Mucosa of stomach (tissue), 1 donor: ENCODE measurements at regions not wholly inside any gene's neighbourhood (a gene's known extent, or its start where the extent isn't known, plus 50 kb on each side); places are given as distances from the start of the nearest gene placed in this dataset.

Experiments
- H3K27me3 ChIP-seq: one replicate; pipeline ENCODE4 v1.7.0; 2013; ENCODE audit warnings: mild to moderate bottlenecking, low read length; ENCODE audit not compliant: control insufficient read depth, insufficient read depth
- H3K36me3 ChIP-seq: one replicate; pipeline ENCODE4 v1.7.0; 2013; ENCODE audit warnings: low read length; ENCODE audit not compliant: control insufficient read depth, insufficient read depth
- H3K4me1 ChIP-seq: one replicate; pipeline ENCODE4 v1.7.0; 2013; ENCODE audit warnings: mild to moderate bottlenecking, low read length; ENCODE audit not compliant: control insufficient read depth, insufficient read depth
- H3K4me3 ChIP-seq: one replicate; pipeline ENCODE4 v1.7.0; 2013; ENCODE audit warnings: low read length
- H3K9ac ChIP-seq: one replicate; pipeline ENCODE4 v1.7.0; 2013; ENCODE audit warnings: mild to moderate bottlenecking, low read length, moderate library complexity
- H3K9me3 ChIP-seq: one replicate; pipeline ENCODE4 v1.7.0; 2013; ENCODE audit warnings: mild to moderate bottlenecking, low read length, moderate library complexity; ENCODE audit not compliant: control insufficient read depth
- donor health status: Pancreatic carcinoma.

DNA sequence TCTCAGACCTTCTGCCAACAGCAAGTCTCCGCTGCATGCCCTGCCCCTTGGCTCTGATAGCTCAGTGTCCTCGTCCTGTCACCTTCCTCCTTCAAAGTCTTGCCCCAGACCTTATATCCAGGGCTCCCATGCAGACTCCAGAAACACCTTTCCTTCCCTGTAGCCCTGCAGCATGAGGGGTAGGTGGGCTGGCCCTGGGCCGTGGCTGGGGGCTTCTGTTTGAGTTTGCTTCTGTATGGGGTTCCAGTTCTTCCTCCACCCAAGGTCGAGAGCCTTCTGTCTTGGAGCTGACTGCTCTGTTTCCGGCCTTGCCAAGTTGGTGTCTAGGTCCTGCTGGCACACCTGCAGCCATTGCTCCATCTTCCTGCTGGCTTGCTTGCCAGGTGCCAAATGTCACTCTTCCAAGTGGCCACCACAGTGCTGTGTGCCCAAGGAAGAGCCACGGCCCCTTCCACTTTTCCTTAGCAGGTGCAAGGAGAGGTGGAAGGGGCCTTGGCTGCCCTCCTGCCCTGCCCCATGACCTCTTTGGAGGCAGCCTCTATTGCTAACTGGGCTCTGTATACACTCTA lies 74.8 kb upstream of the NECTIN1 start:
- Histone ChIP-seq H3K4me1 (no peaks in the 10 kb centered on the region), H3K9ac (no peak overlapping the region), H3K36me3 (no peaks in the 10 kb centered on the region), H3K9me3 (no peaks in the 10 kb centered on the region), H3K4me3 (no peak overlapping the region), H3K27me3 (no peaks in the 10 kb centered on the region)

DNA sequence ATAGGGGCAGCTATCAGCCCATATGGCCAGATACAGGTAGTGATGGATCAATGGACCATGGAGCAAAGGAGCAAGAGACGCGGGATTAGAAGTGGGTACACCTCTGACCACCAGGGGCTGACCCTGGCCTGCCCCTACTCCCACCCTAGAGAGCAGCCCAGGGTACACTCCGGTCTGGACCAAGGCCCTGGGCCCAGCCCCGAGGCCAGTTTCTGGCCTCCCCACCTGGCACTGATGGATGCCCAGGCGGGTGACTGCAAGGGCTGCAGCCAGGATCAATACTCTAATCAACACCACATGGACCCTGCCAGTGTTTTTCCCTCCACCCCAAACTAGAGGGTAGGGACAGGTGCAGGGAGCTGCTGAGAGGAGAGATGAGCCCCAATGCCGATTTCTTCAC lies 74.1 kb upstream of the NECTIN1 start:
- Histone ChIP-seq H3K9ac (no peak overlapping the region), H3K27me3 (no peaks in the 10 kb centered on the region), H3K4me3 (no peak overlapping the region), H3K9me3 (no peaks in the 10 kb centered on the region), H3K4me1 (no peaks in the 10 kb centered on the region), H3K36me3 (no peaks in the 10 kb centered on the region)

DNA sequence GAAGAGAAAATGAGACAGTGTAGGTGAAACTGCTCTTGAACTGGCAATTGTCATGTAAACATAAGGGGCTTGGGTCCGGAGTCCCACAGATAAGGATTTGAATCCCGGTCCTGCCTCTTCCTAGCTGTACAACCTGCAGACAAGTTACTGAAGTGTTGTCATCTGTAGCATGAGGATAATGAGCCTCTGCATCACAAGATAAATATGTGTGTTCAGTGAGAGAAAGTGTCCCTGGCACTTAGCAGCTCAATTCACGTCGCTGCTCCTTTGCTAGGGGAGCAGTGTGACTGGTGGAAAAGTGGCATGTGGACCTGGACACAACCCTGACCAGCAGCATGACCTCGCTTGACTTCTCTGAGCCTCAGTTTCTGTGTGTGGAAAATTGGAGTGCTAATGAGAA lies 73.7 kb upstream of the NECTIN1 start:
- Histone ChIP-seq H3K9me3 (no peaks in the 10 kb centered on the region), H3K36me3 (no peaks in the 10 kb centered on the region), H3K4me3 (no peak overlapping the region), H3K9ac (no peak overlapping the region), H3K27me3 (peaks cover 2% of the 10 kb centered on the region), H3K4me1 (no peaks in the 10 kb centered on the region)

DNA sequence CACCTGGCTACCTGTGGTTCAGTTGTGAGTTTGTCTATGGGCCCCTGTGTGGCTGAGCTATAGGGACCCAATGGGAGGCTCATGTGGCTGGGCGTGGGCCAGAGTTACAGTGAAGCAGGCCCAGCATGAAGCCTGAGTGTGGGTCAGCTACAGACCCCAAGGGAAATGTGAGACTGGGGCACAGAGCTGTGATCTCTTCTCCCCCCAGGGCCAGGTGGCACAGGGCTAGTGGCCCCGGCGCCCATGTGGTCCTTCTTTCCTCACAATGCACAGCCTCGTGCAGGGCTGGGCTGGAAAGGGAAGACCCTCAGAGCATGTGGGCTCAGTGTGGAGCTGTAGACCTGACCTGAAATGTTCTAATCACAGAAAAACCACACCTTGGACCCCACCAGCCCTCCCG lies 71.6 kb upstream of the NECTIN1 start:
- no peak overlapping the region for H3K9ac ChIP-seq
- H3K27me3 ChIP-seq: peaks cover 2% of the 10 kb centered on the region
- H3K9me3 ChIP-seq: no peaks in the 10 kb centered on the region
- no peak overlapping the region for H3K4me3 ChIP-seq
- H3K4me1 ChIP-seq: no peaks in the 10 kb centered on the region
- no peaks in the 10 kb centered on the region for H3K36me3 ChIP-seq

DNA sequence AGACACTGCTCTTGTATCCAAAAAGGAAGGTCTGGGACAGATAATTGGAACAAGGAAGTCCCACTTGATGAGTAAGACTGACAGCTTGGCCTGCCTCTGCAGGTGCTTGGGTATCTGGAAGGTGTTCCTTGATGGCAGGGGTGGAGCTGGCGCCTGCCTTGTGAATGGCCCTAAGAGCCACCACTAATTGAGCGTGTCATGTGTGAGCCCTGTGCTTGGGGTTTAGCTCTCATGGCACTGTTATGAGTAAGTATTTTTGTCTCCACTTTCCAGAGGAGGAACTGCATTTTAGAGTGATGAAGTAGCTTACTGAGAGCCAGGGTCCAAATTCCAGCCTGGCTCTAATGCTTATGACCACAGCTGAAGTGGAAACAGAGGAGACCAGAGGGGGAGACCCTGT lies 71.2 kb upstream of the NECTIN1 start:
- Histone ChIP-seq H3K9me3 (no peaks in the 10 kb centered on the region), H3K4me1 (no peaks in the 10 kb centered on the region), H3K36me3 (no peaks in the 10 kb centered on the region), H3K4me3 (no peak overlapping the region), H3K9ac (no peak overlapping the region), H3K27me3 (peaks cover 2% of the 10 kb centered on the region)

DNA sequence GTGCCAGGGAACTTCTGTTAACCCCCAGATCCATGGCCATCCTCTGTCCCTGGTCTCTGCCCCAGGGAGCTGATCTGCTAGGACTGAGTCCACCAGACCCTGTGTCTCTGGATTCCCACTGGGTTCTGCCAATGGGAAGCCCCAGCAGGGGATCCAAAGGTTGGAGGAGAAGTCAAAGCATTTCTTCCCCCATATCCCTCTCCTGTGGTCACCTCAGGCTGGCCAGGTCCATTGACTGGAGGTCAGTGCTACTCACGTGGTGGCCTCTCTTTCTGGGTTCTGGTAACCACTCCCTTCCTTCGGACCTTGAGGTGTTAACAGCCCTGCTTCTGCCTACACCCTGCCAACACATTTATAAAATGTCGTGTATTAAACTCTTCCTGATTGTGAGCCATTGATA lies 69.7 kb upstream of the NECTIN1 start:
- H3K27me3 ChIP-seq: peaks cover 2% of the 10 kb centered on the region
- no peak overlapping the region for H3K9ac ChIP-seq
- H3K4me1 ChIP-seq: no peaks in the 10 kb centered on the region
- no peak overlapping the region for H3K4me3 ChIP-seq
- no peaks in the 10 kb centered on the region for H3K36me3 ChIP-seq
- H3K9me3 ChIP-seq: no peaks in the 10 kb centered on the region

DNA sequence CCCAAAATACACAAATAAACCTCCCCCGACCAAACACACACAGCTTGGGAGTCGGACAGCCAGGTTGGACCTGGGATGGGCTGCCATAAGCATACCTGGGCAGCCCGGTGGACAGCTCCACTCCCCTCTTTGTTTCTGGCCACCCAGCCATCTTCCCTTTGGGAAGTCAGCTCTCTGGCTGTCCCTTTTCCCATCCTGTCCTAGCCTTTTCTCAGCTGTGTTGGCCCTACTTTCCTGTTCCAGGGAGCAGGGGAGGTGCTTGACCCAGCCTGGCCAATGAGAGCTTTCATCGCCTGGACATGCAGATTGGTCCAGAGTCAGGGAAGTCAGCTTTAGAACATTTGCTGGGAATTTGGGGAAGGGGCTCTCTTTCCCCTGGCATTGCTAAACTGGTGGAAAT lies 68.7 kb upstream of the NECTIN1 start:
- no peak overlapping the region for H3K9ac ChIP-seq
- peaks cover 2% of the 10 kb centered on the region for H3K27me3 ChIP-seq
- no peaks in the 10 kb centered on the region for H3K9me3 ChIP-seq
- no peaks in the 10 kb centered on the region for H3K4me1 ChIP-seq
- no peak overlapping the region for H3K4me3 ChIP-seq
- H3K36me3 ChIP-seq: no peaks in the 10 kb centered on the region

DNA sequence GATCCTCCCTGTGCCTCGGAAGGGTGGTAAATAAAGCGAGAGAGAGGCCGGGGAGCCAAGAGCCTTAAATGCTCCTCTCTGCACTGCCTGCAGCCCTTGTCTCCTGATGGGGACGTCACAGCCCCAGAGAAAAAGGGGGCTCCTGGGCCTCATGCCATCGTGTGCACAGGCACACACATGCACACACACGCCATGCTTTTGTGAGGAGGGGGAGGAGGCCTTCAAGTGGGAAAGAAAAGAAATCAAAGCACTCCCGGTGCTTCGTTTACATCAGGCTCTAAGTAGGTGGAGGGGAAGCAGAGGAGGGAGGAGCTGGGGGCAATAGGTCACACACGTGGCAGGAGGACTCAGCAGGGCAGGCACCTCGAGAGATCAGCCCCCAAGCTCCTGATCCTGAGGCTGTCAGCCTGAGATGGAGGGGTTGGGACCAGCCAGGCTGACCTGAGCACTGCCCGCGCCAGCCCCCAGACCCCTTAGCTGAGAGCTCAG lies 68.2 kb upstream of the NECTIN1 start:
- Histone ChIP-seq H3K36me3 (no peaks in the 10 kb centered on the region), H3K4me1 (no peaks in the 10 kb centered on the region), H3K4me3 (no peak overlapping the region), H3K9me3 (no peaks in the 10 kb centered on the region), H3K27me3 (peaks cover 2% of the 10 kb centered on the region), H3K9ac (no peak overlapping the region)

DNA sequence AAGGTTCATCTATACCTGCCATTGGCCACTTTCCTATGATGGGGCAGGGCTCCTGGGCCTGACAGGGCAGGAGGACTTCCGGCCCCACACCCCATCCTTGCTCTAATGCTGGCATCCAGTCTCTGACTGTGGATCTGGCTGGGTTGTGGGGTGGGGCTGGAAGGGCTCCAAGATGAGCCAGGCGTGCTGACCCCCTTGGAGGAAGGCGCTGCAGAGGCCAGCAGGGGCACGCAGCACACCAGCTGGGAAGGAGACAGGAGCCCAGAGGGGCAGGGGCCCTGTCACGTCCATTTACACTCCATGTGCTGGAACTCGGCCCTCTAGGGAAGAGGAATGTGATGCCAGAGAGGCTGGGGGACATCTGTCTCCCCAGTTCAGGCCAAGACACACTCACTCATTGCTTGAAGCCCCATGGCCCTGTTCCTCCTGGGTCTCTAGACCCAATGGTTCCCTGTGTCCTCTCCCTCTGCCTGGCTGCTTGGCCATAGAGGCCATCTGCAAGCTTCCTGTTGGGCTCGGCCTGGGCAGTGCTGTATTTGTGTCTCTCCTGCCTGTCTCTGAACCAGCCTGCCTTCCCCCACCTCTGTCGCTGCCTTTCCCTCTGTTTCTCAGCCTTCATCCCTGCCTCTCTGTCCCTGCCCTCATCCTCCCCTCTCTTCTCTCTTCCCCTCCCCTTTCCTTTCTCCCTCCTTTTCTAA lies 67.5 kb upstream of the NECTIN1 start:
- H3K9ac ChIP-seq: no peak overlapping the region
- peaks cover 4% of the 10 kb centered on the region for H3K4me1 ChIP-seq
- H3K36me3 ChIP-seq: no peaks in the 10 kb centered on the region
- peaks cover 2% of the 10 kb centered on the region for H3K27me3 ChIP-seq
- no peaks in the 10 kb centered on the region for H3K9me3 ChIP-seq
- H3K4me3 ChIP-seq: no peak overlapping the region

DNA sequence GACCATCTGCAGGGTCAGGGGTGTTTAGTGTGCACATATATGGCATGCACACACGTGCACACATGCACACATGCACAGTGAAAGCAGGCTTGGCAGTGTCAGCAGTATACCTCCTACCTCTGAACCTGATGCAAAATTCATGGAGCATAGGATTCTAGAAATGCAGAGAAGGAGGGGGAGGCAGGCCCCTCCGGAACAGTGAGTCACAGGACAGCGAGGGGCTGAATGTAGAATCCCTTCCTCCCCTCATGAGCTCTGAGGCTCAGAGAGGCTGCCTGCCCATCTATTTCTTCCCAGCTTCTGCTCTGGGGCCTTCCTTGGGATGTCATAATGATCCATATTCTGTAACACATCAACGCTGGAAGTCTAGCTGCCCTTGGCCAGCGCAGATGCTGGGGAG lies 66.7 kb upstream of the NECTIN1 start:
- H3K27me3 ChIP-seq: peaks cover 2% of the 10 kb centered on the region
- H3K36me3 ChIP-seq: no peaks in the 10 kb centered on the region
- no peak overlapping the region for H3K9ac ChIP-seq
- no peaks in the 10 kb centered on the region for H3K9me3 ChIP-seq
- H3K4me1 ChIP-seq: peaks cover 4% of the 10 kb centered on the region
- H3K4me3 ChIP-seq: no peak overlapping the region

DNA sequence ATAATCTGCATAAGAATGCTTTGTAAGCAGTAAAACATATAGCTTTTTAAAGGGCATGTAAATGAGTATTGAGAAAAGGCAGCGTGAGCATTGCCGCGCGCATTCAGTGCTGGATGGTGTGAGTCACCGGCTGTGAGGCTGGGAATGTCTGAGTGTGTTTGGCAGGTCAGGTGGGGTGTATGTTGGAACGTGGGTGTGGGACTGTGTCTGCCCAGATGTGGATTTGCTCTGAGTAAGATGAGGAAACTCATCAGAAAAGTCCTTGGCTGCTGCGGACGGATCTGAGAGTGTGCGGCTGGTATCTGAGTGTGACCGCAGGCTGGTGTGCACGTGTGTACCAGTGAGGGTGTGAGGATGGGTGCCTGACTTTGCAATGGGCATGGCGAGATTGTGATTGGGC lies 66.2 kb upstream of the NECTIN1 start:
- H3K9ac ChIP-seq: no peak overlapping the region
- H3K4me1 ChIP-seq: peaks cover 4% of the 10 kb centered on the region
- peaks cover 2% of the 10 kb centered on the region for H3K27me3 ChIP-seq
- H3K4me3 ChIP-seq: no peak overlapping the region
- no peaks in the 10 kb centered on the region for H3K9me3 ChIP-seq
- H3K36me3 ChIP-seq: no peaks in the 10 kb centered on the region

DNA sequence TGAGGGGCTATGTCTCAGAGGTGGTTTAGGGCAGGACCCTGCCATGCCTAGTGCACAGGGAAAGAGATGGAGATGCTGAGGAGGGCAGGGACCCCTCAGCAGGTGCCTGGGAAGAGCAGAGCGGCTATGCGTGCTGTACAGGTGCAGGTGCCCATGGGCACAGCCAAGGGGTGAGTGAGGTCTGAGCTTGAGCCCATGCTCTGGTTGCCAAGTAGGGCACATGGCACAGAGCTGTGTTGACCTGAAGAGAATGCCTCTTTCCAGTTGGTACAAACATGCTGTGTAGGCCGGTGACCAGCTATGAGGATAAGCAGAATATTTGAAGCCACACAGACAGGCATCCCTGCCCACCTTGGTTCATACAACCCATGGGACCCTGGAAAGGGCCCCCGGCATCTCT lies 65.8 kb upstream of the NECTIN1 start:
- peaks cover 4% of the 10 kb centered on the region for H3K4me1 ChIP-seq

More for the DNA sequence above, 65.8 kb upstream of the NECTIN1 start:
- no peaks in the 10 kb centered on the region for H3K36me3 ChIP-seq
- H3K4me3 ChIP-seq: no peak overlapping the region
- H3K27me3 ChIP-seq: peaks cover 2% of the 10 kb centered on the region
- no peaks in the 10 kb centered on the region for H3K9me3 ChIP-seq
- H3K9ac ChIP-seq: no peak overlapping the region
